HL-60 (cell line): ENCODE measurements at regions not wholly inside any gene's neighbourhood (a gene's known extent, or its start where the extent isn't known, plus 50 kb on each side); places are given as distances from the start of the nearest gene placed in this dataset.
A peak's percentile ranks its signal among the peaks of the same experiment; 100 is the strongest.

Source experiments
- SPI1 ChIP-seq: IDR thresholded peaks from 2 replicates; pipeline ENCODE4 v1.6.1; 2012; ENCODE audit warnings: low read depth, mild to moderate bottlenecking, borderline replicate concordance
- TF ChIP-seq, protein P1 (sequence below): IDR thresholded peaks from one replicate; pipeline ENCODE4 v1.5.1; 2011; ENCODE audit warnings: low read length, control low read depth, inconsistent platforms; ENCODE audit not compliant: insufficient read depth

DNA sequence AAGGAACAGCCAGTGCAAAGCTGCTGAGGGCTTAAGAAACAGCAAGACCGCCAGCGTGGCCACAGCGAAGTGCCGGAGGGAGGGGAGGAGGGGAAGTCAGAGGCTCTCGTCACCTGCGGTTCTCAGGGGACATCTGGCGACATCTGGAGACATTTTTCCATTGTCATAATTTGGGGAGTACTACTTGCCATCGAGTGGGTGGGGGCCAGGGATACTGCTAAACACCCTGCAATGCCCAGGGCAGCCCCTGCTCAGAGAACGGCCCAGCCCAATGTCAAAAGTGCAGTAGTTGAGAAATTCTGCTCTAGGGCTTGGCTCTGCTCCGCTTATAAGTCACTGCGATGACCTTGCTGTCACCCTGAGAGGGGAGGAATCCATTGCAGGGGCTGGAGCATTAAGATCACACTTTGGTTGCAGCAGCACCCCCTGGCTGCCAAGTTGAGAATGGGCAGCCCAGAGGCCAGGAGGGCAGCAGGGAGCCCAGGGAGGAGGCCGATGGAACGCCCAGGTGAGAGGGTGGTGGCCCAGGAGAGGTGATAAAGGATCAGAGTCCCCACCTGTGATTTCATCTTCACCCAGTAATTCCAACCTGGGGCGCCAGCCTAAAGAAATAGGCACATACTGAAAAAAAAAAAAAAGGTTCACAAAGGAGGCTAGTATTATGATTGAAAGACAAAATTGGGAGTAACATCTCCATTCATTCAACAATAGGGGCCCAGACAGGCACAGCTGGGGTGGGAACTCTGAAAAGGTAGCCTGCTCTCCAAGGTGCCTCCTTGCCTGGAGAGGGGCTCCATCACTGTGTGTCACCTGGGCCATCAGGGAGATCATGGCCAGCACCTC, 218.2 kb downstream of the BMP7 start:
- TF ChIP-seq, protein P1, sequence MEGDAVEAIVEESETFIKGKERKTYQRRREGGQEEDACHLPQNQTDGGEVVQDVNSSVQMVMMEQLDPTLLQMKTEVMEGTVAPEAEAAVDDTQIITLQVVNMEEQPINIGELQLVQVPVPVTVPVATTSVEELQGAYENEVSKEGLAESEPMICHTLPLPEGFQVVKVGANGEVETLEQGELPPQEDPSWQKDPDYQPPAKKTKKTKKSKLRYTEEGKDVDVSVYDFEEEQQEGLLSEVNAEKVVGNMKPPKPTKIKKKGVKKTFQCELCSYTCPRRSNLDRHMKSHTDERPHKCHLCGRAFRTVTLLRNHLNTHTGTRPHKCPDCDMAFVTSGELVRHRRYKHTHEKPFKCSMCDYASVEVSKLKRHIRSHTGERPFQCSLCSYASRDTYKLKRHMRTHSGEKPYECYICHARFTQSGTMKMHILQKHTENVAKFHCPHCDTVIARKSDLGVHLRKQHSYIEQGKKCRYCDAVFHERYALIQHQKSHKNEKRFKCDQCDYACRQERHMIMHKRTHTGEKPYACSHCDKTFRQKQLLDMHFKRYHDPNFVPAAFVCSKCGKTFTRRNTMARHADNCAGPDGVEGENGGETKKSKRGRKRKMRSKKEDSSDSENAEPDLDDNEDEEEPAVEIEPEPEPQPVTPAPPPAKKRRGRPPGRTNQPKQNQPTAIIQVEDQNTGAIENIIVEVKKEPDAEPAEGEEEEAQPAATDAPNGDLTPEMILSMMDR: peak; percentile 42
- TF ChIP-seq SPI1: no peak
